GM12878 (cell line): ENCODE measurements at regions not wholly inside any gene's neighbourhood (a gene's known extent, or its start where the extent isn't known, plus 50 kb on each side); places are given as distances from the start of the nearest gene placed in this dataset.

ENCODE experiments used
- ATAC-seq: fragments of 200-7000 bp; cut with Tn5 transposase; 3 replicates; pipeline ENCODE4 v1.9.1; 2020; ENCODE audit warnings: mild to moderate bottlenecking, moderate library complexity
- BruUV-seq: library from RNA; stranded (reverse); fragments of 400-500 nt; replicated peaks from 2 replicates; lab custom pipeline; 2021; lab: Mats Ljungman, UMichigan
- CTCF ChIA-PET: fragments of 300-600 bp; sonication (Branson Sonifier 250); formaldehyde crosslinking; extraction: SDS; loops from one replicate; lab custom pipeline; 2021; ENCODE audit warnings: inconsistent platforms; lab: Yijun Ruan, JAX
- POLR2A ChIA-PET: fragments of 350-600 bp; formaldehyde crosslinking; extraction: SDS; loops from one replicate; lab custom pipeline; 2021; ENCODE audit warnings: inconsistent platforms; lab: Charles Lee
- RAD21 ChIA-PET: fragments of 300-600 bp; sonication (Branson Sonifier 250); formaldehyde crosslinking; loops from one replicate; lab custom pipeline; 2023; ENCODE audit warnings: antibody characterized with exemption; ENCODE audit not compliant: unreplicated experiment; lab: Charles Lee
- SMC1A ChIA-PET: fragments of 300-600 bp; sonication (Branson Sonifier 250); formaldehyde crosslinking; loops from one replicate; lab custom pipeline; 2023; ENCODE audit not compliant: unreplicated experiment, uncharacterized antibody; lab: Charles Lee
- DNase-seq: peaks from one replicate; pipeline ENCODE4 v3.0.0-alpha.2; 2011; ENCODE audit warnings: low read depth, low spot score
- FAIRE-seq: peaks from 3 replicates; lab custom pipeline; 2011; peaks lifted over from hg19 to GRCh38; lab: Jason Lieb, UNC
- H2AFZ ChIP-seq: 2 replicates; pipeline ENCODE4 v1.6.0; 2011; ENCODE audit warnings: low read depth, low read length, control low read depth; ENCODE audit not compliant: control insufficient read depth
- H3K27ac ChIP-seq: 2 replicates; pipeline ENCODE4 v1.5.1; 2011; ENCODE audit warnings: control low read depth; ENCODE audit not compliant: control insufficient read depth, insufficient read depth
- H3K27me3 ChIP-seq, 2 experiments: replicated peaks in 1 of 2; 2 replicates each; pipeline versions ENCODE4 v1.6.0 to v1.6.1; 2011; ENCODE audit warnings: low read length in 1 of 2; ENCODE audit not compliant: control insufficient read depth in 2 of 2, insufficient read depth in 2 of 2
- H3K36me3 ChIP-seq, 2 experiments: 2 replicates each; pipeline ENCODE4 v1.5.1; 2011; ENCODE audit warnings: low read length in 1 of 2; ENCODE audit not compliant: control insufficient read depth in 2 of 2, insufficient read depth in 2 of 2
- H3K4me1 ChIP-seq: 2 replicates; pipeline ENCODE4 v1.6.1; 2011; ENCODE audit warnings: mild to moderate bottlenecking, low read length, moderate library complexity, mixed read lengths; ENCODE audit not compliant: control insufficient read depth, insufficient read depth
- H3K4me2 ChIP-seq: 2 replicates; pipeline ENCODE4 v1.6.0; 2011; ENCODE audit warnings: control low read depth; ENCODE audit not compliant: control insufficient read depth, insufficient read depth
- H3K4me3 ChIP-seq: fragments of 200-600 bp; sonication (generic); 2 replicates; pipeline ENCODE4 v1.5.1; 2016
- H3K79me2 ChIP-seq: 2 replicates; pipeline ENCODE4 v1.6.0; 2011; ENCODE audit warnings: low read length; ENCODE audit not compliant: control insufficient read depth, insufficient read depth
- H3K9ac ChIP-seq: 2 replicates; pipeline ENCODE4 v1.8.0; 2011; ENCODE audit warnings: low read length, control low read depth, mixed read lengths; ENCODE audit not compliant: control insufficient read depth, insufficient read depth
- H3K9me3 ChIP-seq: replicated peaks from 3 replicates; pipeline ENCODE4 v1.5.1; 2011; ENCODE audit warnings: mild to moderate bottlenecking, low read length; ENCODE audit not compliant: control insufficient read depth, insufficient read depth
- H4K20me1 ChIP-seq: 2 replicates; pipeline ENCODE4 v1.6.0; 2011; ENCODE audit not compliant: control insufficient read depth, insufficient read depth
- CHD1 ChIP-seq: IDR thresholded peaks from 2 replicates; pipeline ENCODE4 v1.6.1; 2012; ENCODE audit warnings: low read depth, low read length, improper control_type of control experiment
- ESRRA ChIP-seq: IDR thresholded peaks from 2 replicates; pipeline ENCODE4 v1.6.1; 2012; ENCODE audit warnings: mild to moderate bottlenecking, low read length, improper control_type of control experiment
- ETV6 ChIP-seq, 2 experiments: fragments of 450-650 bp in 1 of 2; IDR thresholded peaks in 1 of 2; conservative IDR thresholded peaks in 1 of 2; 2 replicates each; pipeline ENCODE4 v1.6.1; 2014; ENCODE audit warnings: antibody characterized with exemption in 1 of 2, borderline replicate concordance in 1 of 2, low read depth in 1 of 2, mild to moderate bottlenecking in 1 of 2, moderate library complexity in 1 of 2
- MLLT1 ChIP-seq: fragments of 450-650 bp; IDR thresholded peaks from 2 replicates; pipeline ENCODE4 v1.6.1; 2016; ENCODE audit warnings: mild to moderate bottlenecking
- PBX3 ChIP-seq: IDR thresholded peaks from 2 replicates; pipeline ENCODE4 v1.6.1; 2011; ENCODE audit warnings: mild to moderate bottlenecking, low read depth, low read length, moderate library complexity; ENCODE audit not compliant: insufficient replicate concordance
- RELB ChIP-seq: fragments of 450-650 bp; IDR thresholded peaks from 2 replicates; pipeline ENCODE4 v1.6.1; 2017; ENCODE audit warnings: low read depth, mild to moderate bottlenecking, moderate library complexity
- YY1 ChIP-seq: IDR thresholded peaks from 2 replicates; pipeline ENCODE4 v1.6.1; 2011; ENCODE audit warnings: low read depth, mild to moderate bottlenecking, low read length
- ZSCAN29 ChIP-seq: fragments of 450-650 bp; IDR thresholded peaks from 2 replicates; pipeline ENCODE4 v1.6.1; 2017; ENCODE audit warnings: mild to moderate bottlenecking, moderate library complexity
- WGBS: methylation state at CpG from one replicate; pipeline ENCODE4 v1.1.6; 2016; ENCODE audit warnings: low lambda C conversion rate; ENCODE audit not compliant: insufficient replicate concordance, insufficient coverage; ENCODE audit errors: missing lambda C conversion rate; 5-methylcytosine and 5-hydroxymethylcytosine counted together
- in situ Hi-C: fragments of 300-500 bp; cut with MboI; formaldehyde crosslinking; loops from 9 replicates; pipeline ENCODE4 v1.14.3; 2018; ENCODE audit warnings: mixed read lengths
- intact Hi-C: fragments of 100-400 bp; cut with micrococcal nuclease; formaldehyde crosslinking; loops from one replicate; pipeline ENCODE4 v1.14.2; 2022; ENCODE audit not compliant: unreplicated experiment

GRCh38 chr13:100870898-100871297 lies 196.3 kb upstream of the TMTC4 start:
- no peaks in the 10 kb centered on the region for H3K79me2 ChIP-seq
- ChIA-PET POLR2A (no interaction called here), RAD21 (no interaction called here), CTCF (no interaction called here), SMC1A (interaction anchor here (1.4 kb wide), 1 partner anchor 12 kb away, joined by 4 read pairs; no protein-coding TSS in a partner anchor)
- H3K9me3 ChIP-seq: no peaks in the 10 kb centered on the region
- in situ Hi-C loops: no loop called here
- H3K4me3 ChIP-seq: no peak overlapping the region
- H3K27me3 ChIP-seq: no peaks in the 10 kb centered on the region
- H3K27ac ChIP-seq: no peak overlapping the region
- H2AFZ ChIP-seq: no peak overlapping the region
- H4K20me1 ChIP-seq: no peaks in the 10 kb centered on the region
- intact Hi-C loops: no loop called here
- H3K4me2 ChIP-seq: no peak overlapping the region
- BruUV-seq: no TSS peak
- H3K9ac ChIP-seq: no peak overlapping the region
- no peak for DNase-seq
- no peaks in the 10 kb centered on the region for H3K36me3 ChIP-seq
- TF ChIP-seq MLLT1 (no peak), CHD1 (no peak), RELB (no peak), ESRRA (no peak), ZSCAN29 (no peak), YY1 (no peak), PBX3 (no peak), ETV6 (conservative IDR thresholded peaks at IDR 0.05 in 1 of 2, IDR thresholded peaks at IDR 0.05 in 1 of 2; ENCODE audit: borderline replicate concordance in 1 of 2, low read depth in 1 of 2) (no peak)
- 24% methylated on average over 3 of the region's 3 CpGs for WGBS
- no peak for ATAC-seq
- FAIRE-seq: no peak
- no peaks in the 10 kb centered on the region for H3K4me1 ChIP-seq
